Embryonic facial prominence (tissue), 1 donor: ENCODE measurements at regions not wholly inside any gene's neighbourhood (a gene's known extent, or its start where the extent isn't known, plus 50 kb on each side); places are given as distances from the start of the nearest gene placed in this dataset.

ENCODE experiments used
- DNase-seq: peaks from one replicate; pipeline ENCODE4 v3.0.0-alpha.2; 2016; ENCODE audit errors: extremely low spot score

- no peak for DNase-seq
Observed at GRCh38 chr14:44297437-44297836, 209.6 kb downstream of the FSCB start.

GRCh38 chr14:44291366-44291915, 215.6 kb downstream of the FSCB start:
- DNase-seq, result no peak

- DNase-seq, result no peak
Observed at GRCh38 chr14:44287858-44288257, 219.2 kb downstream of the FSCB start.

- DNase-seq, result no peak
Observed at GRCh38 chr14:44286201-44286600, 220.9 kb downstream of the FSCB start.

GRCh38 chr14:44283836-44284235, 223.2 kb downstream of the FSCB start:
- no peak for DNase-seq

GRCh38 chr14:44279357-44279756, 227.7 kb downstream of the FSCB start:
- no peak for DNase-seq

GRCh38 chr14:44271637-44272036, 235.4 kb downstream of the FSCB start:
- DNase-seq, result no peak

GRCh38 chr14:44271006-44271405, 236.1 kb downstream of the FSCB start:
- no peak for DNase-seq

GRCh38 chr14:44265246-44265645, 241.8 kb downstream of the FSCB start:
- no peak for DNase-seq

- no peak for DNase-seq
Observed at GRCh38 chr14:44215660-44216059, 291.4 kb downstream of the FSCB start.

GRCh38 chr14:44211718-44212117, 295.4 kb downstream of the FSCB start:
- DNase-seq, result no peak

- no peak for DNase-seq
Observed at GRCh38 chr14:44204061-44204835, 302.8 kb downstream of the FSCB start.

GRCh38 chr14:44180975-44181374, 326.1 kb downstream of the FSCB start:
- no peak for DNase-seq

- DNase-seq, result no peak
Observed at GRCh38 chr14:44170556-44170955, 336.5 kb downstream of the FSCB start.

GRCh38 chr14:44170101-44170500, 337.0 kb downstream of the FSCB start:
- no peak for DNase-seq

- no peak for DNase-seq
Observed at GRCh38 chr14:44168566-44168965, 338.5 kb downstream of the FSCB start.

- no peak for DNase-seq
Observed at GRCh38 chr14:44166611-44167010, 340.5 kb downstream of the FSCB start.

GRCh38 chr14:44165936-44166335, 341.1 kb downstream of the FSCB start:
- no peak for DNase-seq

- DNase-seq, result no peak
Observed at GRCh38 chr14:44165286-44165685, 341.8 kb downstream of the FSCB start.

GRCh38 chr14:44163946-44164345, 343.1 kb downstream of the FSCB start:
- no peak for DNase-seq

GRCh38 chr14:44162197-44162596, 344.9 kb downstream of the FSCB start:
- DNase-seq, result no peak

- DNase-seq, result no peak
Observed at GRCh38 chr14:44154874-44155273, 352.2 kb downstream of the FSCB start.

GRCh38 chr14:44154446-44154845, 352.6 kb downstream of the FSCB start:
- DNase-seq, result no peak
